ENCODE measurements at regions not wholly inside any gene's neighbourhood (a gene's known extent, or its start where the extent isn't known, plus 50 kb on each side); places are given as distances from the start of the nearest gene placed in this dataset.

- TF ChIP-seq, protein P1, sequence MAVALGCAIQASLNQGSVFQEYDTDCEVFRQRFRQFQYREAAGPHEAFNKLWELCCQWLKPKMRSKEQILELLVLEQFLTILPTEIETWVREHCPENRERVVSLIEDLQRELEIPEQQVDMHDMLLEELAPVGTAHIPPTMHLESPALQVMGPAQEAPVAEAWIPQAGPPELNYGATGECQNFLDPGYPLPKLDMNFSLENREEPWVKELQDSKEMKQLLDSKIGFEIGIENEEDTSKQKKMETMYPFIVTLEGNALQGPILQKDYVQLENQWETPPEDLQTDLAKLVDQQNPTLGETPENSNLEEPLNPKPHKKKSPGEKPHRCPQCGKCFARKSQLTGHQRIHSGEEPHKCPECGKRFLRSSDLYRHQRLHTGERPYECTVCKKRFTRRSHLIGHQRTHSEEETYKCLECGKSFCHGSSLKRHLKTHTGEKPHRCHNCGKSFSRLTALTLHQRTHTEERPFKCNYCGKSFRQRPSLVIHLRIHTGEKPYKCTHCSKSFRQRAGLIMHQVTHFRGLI (tag by site-specific recombination; IDR thresholded peaks at IDR 0.05): no peak
- TF ChIP-seq RBAK (tag by site-specific recombination; IDR thresholded peaks at IDR 0.05) (no peak), CTCF (tag by site-specific recombination; IDR thresholded peaks at IDR 0.05) (no peak), ZNF561 (tag by site-specific recombination; IDR thresholded peaks at IDR 0.05; ENCODE audit: borderline replicate concordance) (no peak), ZNF274 (IDR thresholded peaks at IDR 0.05; ENCODE audit: low read length) (no peak), ZNF274 (tag by site-specific recombination; IDR thresholded peaks at IDR 0.05; ENCODE audit: borderline replicate concordance) (no peak), GLI2 (tag by site-specific recombination; IDR thresholded peaks at IDR 0.05; ENCODE audit: borderline replicate concordance, low read depth) (no peak), ZNF529 (tag by site-specific recombination; IDR thresholded peaks at IDR 0.05; ENCODE audit: insufficient replicate concordance) (no peak)
Observed at GRCh38 chr2:221022554-221022953, 549.5 kb downstream of the EPHA4 start.
